GM18951 (cell line): ENCODE measurements at regions not wholly inside any gene's neighbourhood (a gene's known extent, or its start where the extent isn't known, plus 50 kb on each side); places are given as distances from the start of the nearest gene placed in this dataset.
"Not testable (repeated sequence)": the region's sequence is repeated elsewhere in the genome, so short reads cannot be mapped to it uniquely, and the experiment has no call there.

Experiments
- POLR2A ChIP-seq: IDR thresholded peaks from 4 replicates; pipeline ENCODE4 v1.6.1; 2011; ENCODE audit warnings: mild to moderate bottlenecking; ENCODE audit not compliant: insufficient read length, insufficient read depth; ENCODE audit errors: extremely low read depth
- in situ Hi-C: fragments of 300-500 bp; cut with MboI; formaldehyde crosslinking; loops from one replicate; pipeline ENCODE4 v1.12.0; 2022; ENCODE audit warnings: low sequenced_read_pairs, mixed read lengths, inconsistent platforms; ENCODE audit not compliant: unreplicated experiment

DNA sequence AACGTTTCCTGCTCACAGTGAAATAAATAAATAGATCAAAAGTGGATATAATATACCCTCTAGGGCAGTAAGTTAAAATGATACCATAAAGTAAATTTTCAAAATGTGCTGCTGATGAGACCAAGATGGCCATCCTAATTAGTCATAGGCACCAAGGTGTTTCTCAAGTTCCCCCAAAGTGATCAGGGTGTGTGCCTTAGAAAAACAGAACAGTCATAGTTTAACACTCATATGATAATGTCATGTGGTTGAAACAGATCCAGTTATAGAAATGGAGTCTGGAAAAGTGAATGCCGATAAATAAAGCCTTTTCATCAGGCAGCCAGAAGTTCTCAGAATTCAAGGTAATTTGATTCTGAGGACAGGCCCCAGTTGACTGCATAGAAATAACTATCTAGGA is 161.5 kb upstream of the CDKN2B start:
- no peak for TF ChIP-seq POLR2A
- in situ Hi-C loops, result no loop called here

GRCh38 chr9:22170990-22171670 is 162.0 kb upstream of the CDKN2B start:
- in situ Hi-C loops, result no loop called here
- no peak for TF ChIP-seq POLR2A

DNA sequence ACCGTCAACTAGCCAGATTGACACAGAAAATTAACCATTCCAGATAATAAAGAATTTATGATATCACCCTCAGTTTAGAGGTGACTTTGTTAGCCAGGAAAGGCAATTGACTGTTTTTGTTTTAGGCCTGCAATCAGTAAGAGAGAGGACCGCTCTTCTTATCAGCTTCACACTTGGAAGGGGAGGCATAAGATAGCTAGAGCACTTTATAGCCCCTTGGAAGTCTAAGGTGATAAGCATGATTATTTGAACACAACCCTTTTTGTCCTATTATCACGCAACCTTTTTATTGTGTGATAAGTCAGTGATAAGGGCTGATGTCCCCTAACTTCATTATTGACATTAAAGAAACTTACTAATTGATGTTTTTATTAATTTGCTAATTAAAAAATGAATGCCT is 162.6 kb upstream of the CDKN2B start:
- in situ Hi-C loops, result no loop called here

DNA sequence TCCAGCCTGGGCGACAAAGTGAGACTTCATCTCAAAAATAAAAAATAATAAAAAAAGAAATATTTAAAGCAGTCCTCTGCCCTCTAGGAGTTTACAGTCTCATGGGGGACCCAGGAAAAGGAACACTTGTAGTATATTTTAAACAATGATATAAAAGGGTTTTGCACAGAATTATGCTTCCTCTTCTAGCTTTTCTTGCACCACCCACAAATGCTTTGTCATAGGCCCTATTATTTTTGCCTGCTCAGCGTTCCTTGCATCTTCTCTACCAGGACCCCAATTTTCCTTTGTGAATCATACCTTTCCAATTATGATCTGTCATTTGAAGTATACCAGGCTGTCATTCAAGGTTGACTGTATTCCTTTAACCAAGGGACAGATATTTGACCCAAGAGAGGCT is 164.8 kb upstream of the CDKN2B start:
- in situ Hi-C loops, result no loop called here
- TF ChIP-seq POLR2A, result no peak

More for the DNA sequence above, 162.6 kb upstream of the CDKN2B start:
- no peak for TF ChIP-seq POLR2A

GRCh38 chr9:22175972-22176545 is 167.0 kb upstream of the CDKN2B start:
- in situ Hi-C loops, result no loop called here
- TF ChIP-seq POLR2A, result no peak

GRCh38 chr9:22181021-22181420 is 171.9 kb upstream of the CDKN2B start:
- in situ Hi-C loops, result not testable (repeated sequence)

DNA sequence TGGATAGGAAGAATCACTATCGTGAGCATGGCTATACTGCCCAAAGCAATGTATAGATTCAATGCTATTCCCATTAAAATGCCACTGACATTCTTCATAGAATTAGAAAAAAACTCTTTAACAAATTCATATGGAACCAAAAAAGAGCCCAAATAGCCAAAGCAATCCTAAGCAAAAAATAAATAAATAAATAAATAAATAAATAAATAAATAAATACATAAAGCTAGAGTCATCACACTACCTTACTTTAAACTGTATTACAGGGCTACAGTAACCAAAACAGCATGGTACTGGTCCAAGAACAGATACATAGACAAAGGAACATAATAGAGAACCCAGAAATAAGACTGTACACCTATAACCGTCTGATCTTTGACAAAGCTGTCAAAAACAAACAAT is 180.4 kb upstream of the CDKN2B start:
- in situ Hi-C loops, result no loop called here
- no peak for TF ChIP-seq POLR2A

DNA sequence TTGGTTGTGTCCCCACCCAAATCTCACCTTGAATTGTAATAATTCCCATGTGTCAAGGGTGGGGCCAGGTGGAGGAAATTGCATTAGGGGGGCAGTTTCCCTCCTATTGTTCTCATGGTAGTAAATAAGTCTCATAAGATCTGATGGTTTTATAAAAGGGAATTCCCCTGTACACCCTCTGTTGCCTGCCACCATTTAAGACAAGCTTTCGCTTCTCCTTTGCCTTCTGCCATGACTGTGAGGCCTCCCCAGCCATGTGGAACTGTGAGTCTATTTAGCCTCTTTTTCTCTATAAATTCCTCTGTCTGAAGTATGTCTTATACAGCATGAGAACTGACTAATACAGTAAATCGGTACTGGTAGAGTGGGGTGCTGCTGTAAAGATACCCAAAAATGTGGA is 187.9 kb upstream of the CDKN2B start:
- in situ Hi-C loops, result not testable (repeated sequence)

DNA sequence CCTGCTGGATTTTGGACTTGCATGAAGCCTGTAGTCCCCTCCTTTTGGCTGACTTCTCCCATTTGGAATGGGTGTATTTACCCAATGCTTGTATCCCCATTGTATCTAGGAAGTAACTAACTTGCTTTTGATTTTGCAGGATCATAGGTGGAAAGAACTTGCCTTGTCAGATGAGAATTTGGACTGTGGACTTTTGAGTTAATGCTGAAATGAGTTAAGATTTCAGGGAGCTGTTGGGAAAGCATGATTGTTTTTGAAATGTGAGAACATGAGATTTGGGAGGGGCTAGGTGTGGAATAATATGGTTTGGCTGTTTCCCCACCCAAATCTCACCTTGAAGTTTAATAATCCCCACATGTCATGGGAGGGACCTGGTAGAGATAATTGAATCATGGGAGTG is 189.6 kb upstream of the CDKN2B start:
- TF ChIP-seq POLR2A, result no peak
- in situ Hi-C loops, result no loop called here

GRCh38 chr9:22201256-22201655 is 192.2 kb upstream of the CDKN2B start:
- in situ Hi-C loops, result no loop called here
- TF ChIP-seq POLR2A, result no peak

DNA sequence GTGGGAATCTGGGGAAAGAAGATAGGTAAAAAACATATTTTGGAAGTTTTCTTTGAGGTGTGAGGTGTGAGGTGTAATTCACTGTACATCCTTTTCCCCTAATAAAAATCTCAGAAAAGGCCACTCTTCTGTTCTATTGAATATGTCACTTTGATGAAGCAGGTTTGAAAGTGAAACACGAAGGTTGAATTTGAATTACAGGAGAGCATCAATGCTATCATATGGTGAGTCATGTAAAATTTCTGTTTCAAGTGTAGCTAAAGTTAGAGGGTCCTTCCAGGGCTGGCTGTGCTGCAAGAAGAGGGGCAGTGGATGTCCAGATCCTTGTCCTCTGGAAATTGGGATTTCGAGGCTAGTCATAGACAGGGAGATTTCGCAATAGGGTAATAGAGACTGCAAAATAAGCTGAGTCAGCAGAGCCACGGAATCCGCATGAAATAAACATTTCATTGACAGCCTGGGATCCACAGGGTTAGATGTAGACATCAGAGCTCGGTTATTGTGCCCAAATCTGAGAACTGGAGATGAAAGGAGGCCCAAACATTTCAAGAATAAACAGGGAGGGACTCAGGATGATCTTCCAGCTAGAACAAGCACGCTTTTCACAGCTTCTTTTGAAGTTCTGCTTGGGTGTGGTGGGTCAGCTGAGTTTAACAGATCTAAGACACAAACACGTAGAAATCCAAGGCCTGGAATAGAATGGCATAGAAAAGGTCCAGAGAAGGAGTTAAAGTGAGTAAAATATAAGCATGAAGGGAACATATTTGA is 194.4 kb upstream of the CDKN2B start:
- TF ChIP-seq POLR2A, result no peak
- in situ Hi-C loops, result no loop called here

GRCh38 chr9:22204240-22204639 is 195.1 kb upstream of the CDKN2B start:
- no peak for TF ChIP-seq POLR2A
- in situ Hi-C loops, result no loop called here

DNA sequence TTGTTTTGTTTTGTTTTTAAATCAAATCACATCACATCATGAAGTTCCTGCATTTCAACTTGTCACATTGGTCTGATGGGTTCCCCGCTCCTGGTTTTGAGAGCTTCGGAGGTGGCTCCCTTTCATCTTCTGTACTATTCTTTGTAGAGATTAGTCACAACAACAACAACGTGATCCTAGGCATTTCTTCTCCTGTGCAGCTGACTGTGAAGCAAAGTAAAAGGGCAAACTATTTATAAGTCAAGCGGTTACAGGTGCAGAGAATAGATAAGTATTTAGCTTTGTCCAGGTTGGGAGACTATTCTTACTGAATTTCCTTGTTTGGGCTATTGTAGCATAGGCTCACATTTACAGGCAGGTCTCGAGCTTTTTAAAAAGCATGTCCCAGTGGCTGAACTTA is 197.7 kb upstream of the CDKN2B start:
- TF ChIP-seq POLR2A, result no peak
- in situ Hi-C loops, result no loop called here
